GM23248 (cell line): ENCODE measurements at regions not wholly inside any gene's neighbourhood (a gene's known extent, or its start where the extent isn't known, plus 50 kb on each side); places are given as distances from the start of the nearest gene placed in this dataset.

Experiments
- EZH2 ChIP-seq: fragments of 200-600 bp; sonication (generic); IDR thresholded peaks from 2 replicates; pipeline ENCODE4 v1.6.1; 2018; ENCODE audit warnings: antibody characterized with exemption, mild to moderate bottlenecking; ENCODE audit not compliant: insufficient read depth, poor library complexity, severe bottlenecking
- EZH2phosphoT487 ChIP-seq: fragments of 200-600 bp; sonication (generic); IDR thresholded peaks from 2 replicates; pipeline ENCODE4 v1.6.1; 2018; ENCODE audit warnings: antibody characterized with exemption, moderate library complexity, mild to moderate bottlenecking, low read depth; ENCODE audit not compliant: insufficient read depth

DNA sequence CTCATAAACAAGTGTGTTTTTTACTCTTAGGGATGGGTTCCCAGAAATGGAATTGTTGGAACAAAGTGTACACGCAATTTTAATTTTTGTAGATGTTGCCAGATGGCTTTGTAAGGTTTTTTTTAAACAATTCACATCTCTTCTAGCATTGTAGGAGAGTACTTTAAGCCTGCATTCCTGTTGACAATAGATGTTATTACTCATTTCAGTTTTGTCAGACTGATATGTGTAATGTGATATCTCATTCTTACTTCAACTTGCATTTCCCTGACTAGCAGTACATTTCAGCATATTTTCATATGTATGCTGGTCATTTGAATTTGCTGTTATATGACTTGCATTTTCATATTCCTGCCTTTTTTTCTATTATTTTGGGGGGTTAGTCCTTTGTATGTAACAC is 186.6 kb upstream of the SLITRK6 start:
- no peak for TF ChIP-seq EZH2
- no peak for TF ChIP-seq EZH2phosphoT487
